BE2C (cell line): ENCODE measurements at regions not wholly inside any gene's neighbourhood (a gene's known extent, or its start where the extent isn't known, plus 50 kb on each side); places are given as distances from the start of the nearest gene placed in this dataset.

ENCODE experiments used
- DNase-seq: peaks from one replicate; pipeline ENCODE4 v3.0.0-alpha.2; 2020
- H3K27me3 ChIP-seq: fragments of 250-450 bp; sonication (Bioruptor Pico); 2 replicates; pipeline ENCODE4 v1.5.1; 2020; ENCODE audit warnings: mild to moderate bottlenecking
- H3K36me3 ChIP-seq: fragments of 250-450 bp; sonication (Bioruptor Pico); 2 replicates; pipeline ENCODE4 v1.5.1; 2020; ENCODE audit warnings: mild to moderate bottlenecking
- H3K4me1 ChIP-seq: fragments of 250-450 bp; sonication (Bioruptor Pico); 2 replicates; pipeline ENCODE4 v1.5.1; 2020
- H3K4me3 ChIP-seq: 2 replicates; pipeline ENCODE4 v1.5.1; 2011; ENCODE audit warnings: low read depth, low read length
- H3K9me3 ChIP-seq: fragments of 250-450 bp; sonication (Bioruptor Pico); 2 replicates; pipeline ENCODE4 v1.5.1; 2020
- TF ChIP-seq, protein P1 (sequence below): IDR thresholded peaks from 2 replicates; pipeline ENCODE4 v1.5.1; 2012; ENCODE audit warnings: mild to moderate bottlenecking, low read depth, low read length

GRCh38 chr1:88168126-88168525 is 515.9 kb upstream of the PKN2 start:
- Histone ChIP-seq H3K27me3 (no peaks in the 10 kb centered on the region), H3K4me3 (no peak overlapping the region), H3K36me3 (no peaks in the 10 kb centered on the region), H3K4me1 (no peaks in the 10 kb centered on the region), H3K9me3 (no peaks in the 10 kb centered on the region)
- TF ChIP-seq, protein P1, sequence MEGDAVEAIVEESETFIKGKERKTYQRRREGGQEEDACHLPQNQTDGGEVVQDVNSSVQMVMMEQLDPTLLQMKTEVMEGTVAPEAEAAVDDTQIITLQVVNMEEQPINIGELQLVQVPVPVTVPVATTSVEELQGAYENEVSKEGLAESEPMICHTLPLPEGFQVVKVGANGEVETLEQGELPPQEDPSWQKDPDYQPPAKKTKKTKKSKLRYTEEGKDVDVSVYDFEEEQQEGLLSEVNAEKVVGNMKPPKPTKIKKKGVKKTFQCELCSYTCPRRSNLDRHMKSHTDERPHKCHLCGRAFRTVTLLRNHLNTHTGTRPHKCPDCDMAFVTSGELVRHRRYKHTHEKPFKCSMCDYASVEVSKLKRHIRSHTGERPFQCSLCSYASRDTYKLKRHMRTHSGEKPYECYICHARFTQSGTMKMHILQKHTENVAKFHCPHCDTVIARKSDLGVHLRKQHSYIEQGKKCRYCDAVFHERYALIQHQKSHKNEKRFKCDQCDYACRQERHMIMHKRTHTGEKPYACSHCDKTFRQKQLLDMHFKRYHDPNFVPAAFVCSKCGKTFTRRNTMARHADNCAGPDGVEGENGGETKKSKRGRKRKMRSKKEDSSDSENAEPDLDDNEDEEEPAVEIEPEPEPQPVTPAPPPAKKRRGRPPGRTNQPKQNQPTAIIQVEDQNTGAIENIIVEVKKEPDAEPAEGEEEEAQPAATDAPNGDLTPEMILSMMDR, result no peak
- DNase-seq, result no peak

DNA sequence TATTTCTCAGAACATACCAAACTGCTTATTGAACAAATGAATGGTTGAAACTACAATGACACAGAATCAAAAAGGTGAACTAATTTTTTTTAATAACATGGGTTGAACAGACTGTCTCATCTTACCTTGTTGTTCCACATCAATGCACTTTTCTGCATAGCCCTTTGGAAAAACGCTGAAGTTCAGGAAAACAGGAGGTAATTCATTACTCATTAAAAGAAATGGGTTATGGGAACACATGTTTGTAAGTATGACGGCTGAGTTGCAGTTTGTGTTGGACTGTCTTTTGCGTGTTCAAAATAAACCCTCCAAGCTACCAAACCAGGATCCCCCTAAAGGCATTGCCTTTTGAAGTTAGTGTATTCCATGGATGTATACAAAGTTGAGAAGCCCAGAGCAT is 514.9 kb upstream of the PKN2 start:
- H3K36me3 ChIP-seq, result no peaks in the 10 kb centered on the region
- H3K9me3 ChIP-seq, result no peaks in the 10 kb centered on the region
- TF ChIP-seq, protein P1, result no peak
- no peaks in the 10 kb centered on the region for H3K4me1 ChIP-seq
- H3K27me3 ChIP-seq, result no peaks in the 10 kb centered on the region
- no peak overlapping the region for H3K4me3 ChIP-seq
- no peak for DNase-seq

- H3K4me1 ChIP-seq, result no peaks in the 10 kb centered on the region
- no peak for DNase-seq
- no peaks in the 10 kb centered on the region for H3K9me3 ChIP-seq
- no peak overlapping the region for H3K4me3 ChIP-seq
- TF ChIP-seq, protein P1, result no peak
- H3K27me3 ChIP-seq, result no peaks in the 10 kb centered on the region
- H3K36me3 ChIP-seq, result no peaks in the 10 kb centered on the region
These were observed 514.1 kb upstream of the PKN2 start for GRCh38 chr1:88169939-88170338.

- DNase-seq, result no peak
These were observed 508.9 kb upstream of the PKN2 start for GRCh38 chr1:88175120-88175630.

GRCh38 chr1:88175631-88176226 is 508.3 kb upstream of the PKN2 start:
- no peaks in the 10 kb centered on the region for H3K27me3 ChIP-seq
- H3K9me3 ChIP-seq, result no peaks in the 10 kb centered on the region
- H3K4me3 ChIP-seq, result no peak overlapping the region
- TF ChIP-seq, protein P1, result no peak
- no peaks in the 10 kb centered on the region for H3K36me3 ChIP-seq
- H3K4me1 ChIP-seq, result peaks cover 2% of the 10 kb centered on the region; the same call in 1 of the 2 replicates
- no peak for DNase-seq

More at GRCh38 chr1:88175120-88175630, 508.9 kb upstream of the PKN2 start:
- Histone ChIP-seq H3K9me3 (no peaks in the 10 kb centered on the region), H3K27me3 (no peaks in the 10 kb centered on the region), H3K4me1 (no peaks in the 10 kb centered on the region), H3K4me3 (no peak overlapping the region), H3K36me3 (no peaks in the 10 kb centered on the region)
- TF ChIP-seq, protein P1, result no peak

DNA sequence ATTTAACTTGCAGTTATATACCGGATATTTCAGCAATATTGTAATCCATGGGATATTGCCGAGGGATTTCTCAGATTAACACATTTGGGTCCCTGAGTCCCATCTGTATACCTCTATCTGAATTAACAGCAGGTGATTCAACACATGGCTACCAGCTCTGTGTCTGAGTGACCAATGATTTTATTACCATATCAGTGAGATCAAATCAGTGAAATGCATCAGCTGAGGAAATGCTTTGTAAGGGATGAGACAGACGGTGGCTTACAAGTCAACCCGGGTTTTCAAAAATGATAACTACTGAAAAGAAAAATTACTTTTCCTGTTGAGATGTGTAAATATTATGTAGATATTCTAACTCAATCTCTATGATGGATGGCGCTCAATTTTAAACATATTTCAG is 504.1 kb upstream of the PKN2 start:
- Histone ChIP-seq H3K9me3 (no peaks in the 10 kb centered on the region), H3K4me3 (no peak overlapping the region), H3K36me3 (no peaks in the 10 kb centered on the region), H3K27me3 (no peaks in the 10 kb centered on the region), H3K4me1 (peaks cover 4% of the 10 kb centered on the region; the same call in 1 of the 2 replicates)
- no peak for DNase-seq
- TF ChIP-seq, protein P1, result no peak
